ENCODE measurements at regions not wholly inside any gene's neighbourhood (a gene's known extent, or its start where the extent isn't known, plus 50 kb on each side); places are given as distances from the start of the nearest gene placed in this dataset.

DNA sequence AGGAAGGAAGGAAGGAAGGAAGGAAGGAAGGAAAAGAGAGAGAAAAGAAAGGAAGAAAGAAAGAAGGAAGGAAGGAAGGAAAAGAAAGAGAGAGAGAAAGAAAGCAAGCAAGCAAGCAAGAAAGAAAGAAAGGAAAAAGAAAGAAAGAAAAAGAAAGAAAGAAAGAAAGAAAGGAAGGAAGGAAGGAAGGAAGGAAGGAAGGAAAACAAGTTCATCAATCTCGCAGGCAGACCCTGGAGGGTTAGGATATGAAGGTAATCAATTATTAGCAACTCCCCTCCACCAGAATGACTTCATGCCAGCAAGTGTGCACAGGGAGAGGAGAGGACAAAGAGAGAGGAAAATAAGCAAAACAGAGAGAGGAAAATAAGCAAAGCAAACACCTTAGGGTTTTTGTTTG, 80.2 kb downstream of the MTNR1A start (continued):
- no peak for TF ChIP-seq POLR2AphosphoS5 (IDR thresholded peaks at IDR 0.05; ENCODE audit: low read depth, low read length)
- no peak for TF ChIP-seq ZFX (IDR thresholded peaks at IDR 0.05)

- no peak for DNase-seq (ENCODE audit: low read depth, low spot score)
- H3K9me2 ChIP-seq (ENCODE audit: insufficient read depth), result no peaks in the 10 kb centered on the region
- H3K27me3 ChIP-seq (ENCODE audit: insufficient read depth, low read length), result peaks cover 3% of the 10 kb centered on the region; the same call in 1 of the 2 replicates
- POLR2A ChIA-PET, result no interaction called here
- H3K4me3 ChIP-seq (replicated peaks in 1 of 2; ENCODE audit: low read depth in 1 of 2, low read length in 2 of 2), result no peak overlapping the region
- H3K4me2 ChIP-seq (ENCODE audit: low read length), result no peak overlapping the region
- no peak overlapping the region for H3K27ac ChIP-seq (ENCODE audit: low read depth, low read length)
- H3K9me3 ChIP-seq (ENCODE audit: control insufficient read depth in 1 of 2, insufficient read depth in 1 of 2, low read depth in 1 of 2, low read length in 2 of 2), result no peaks in the 10 kb centered on the region
- H3K36me3 ChIP-seq (ENCODE audit: control insufficient read depth in 1 of 2, insufficient read depth in 2 of 2, low read length in 2 of 2), result no peaks in the 10 kb centered on the region
- H3K9ac ChIP-seq (ENCODE audit: low read length), result no peak overlapping the region
- intact Hi-C loops (cut with micrococcal nuclease), result loop anchor here (1.0 kb wide), 1 partner anchor 113 kb away; no protein-coding TSS in a partner anchor
- no peaks in the 10 kb centered on the region for H4K20me1 ChIP-seq (ENCODE audit: insufficient read depth)
- ATAC-seq, result 0 out of 2 replicates have a peak, but pooled peaks have one; percentile 30
- H3K79me2 ChIP-seq (ENCODE audit: insufficient read depth, low read length), result no peaks in the 10 kb centered on the region
- H2AFZ ChIP-seq (ENCODE audit: low read depth, low read length, poor library complexity, severe bottlenecking), result no peak overlapping the region
- TF ChIP-seq SIN3A (IDR thresholded peaks at IDR 0.05; ENCODE audit: low read depth) (no peak), POLR2AphosphoS5 (IDR thresholded peaks at IDR 0.05; ENCODE audit: low read depth, low read length) (no peak), EZH2 (IDR thresholded peaks at IDR 0.05) (no peak), ZFX (IDR thresholded peaks at IDR 0.05) (no peak), SRF (IDR thresholded peaks at IDR 0.05; ENCODE audit: low read depth) (no peak), TCF7L2 (IDR thresholded peaks at IDR 0.05; ENCODE audit: borderline replicate concordance, extremely low read depth, insufficient read depth, insufficient read length) (no peak), ZNF274 (IDR thresholded peaks at IDR 0.05; ENCODE audit: low read depth, low read length) (no peak), CBX3 (IDR thresholded peaks at IDR 0.05; ENCODE audit: low read depth) (no peak), FOSL1 (IDR thresholded peaks at IDR 0.05; ENCODE audit: low read depth) (no peak), POLR2A (IDR thresholded peaks at IDR 0.05; ENCODE audit: borderline replicate concordance, extremely low read depth, insufficient read depth, insufficient read length) (no peak)
- CTCF ChIA-PET, result no interaction called here
- RAD21 ChIA-PET (ENCODE audit: low non-redundant PET in 1 of 2, low total read pairs in 2 of 2, uncharacterized antibody in 2 of 2, unreplicated experiment in 2 of 2), result no interaction called here
- no TSS peak for BruUV-seq (replicated peaks)
- H3K4me1 ChIP-seq (ENCODE audit: control insufficient read depth in 1 of 2, insufficient read depth in 2 of 2, low read length in 2 of 2), result peaks cover 0 to 3% of the 10 kb centered on the region in 2 experiments; a peak in 1 of 4 replicates
These were observed 81.4 kb downstream of the MTNR1A start for GRCh38 chr4:186473933-186474332.

DNA sequence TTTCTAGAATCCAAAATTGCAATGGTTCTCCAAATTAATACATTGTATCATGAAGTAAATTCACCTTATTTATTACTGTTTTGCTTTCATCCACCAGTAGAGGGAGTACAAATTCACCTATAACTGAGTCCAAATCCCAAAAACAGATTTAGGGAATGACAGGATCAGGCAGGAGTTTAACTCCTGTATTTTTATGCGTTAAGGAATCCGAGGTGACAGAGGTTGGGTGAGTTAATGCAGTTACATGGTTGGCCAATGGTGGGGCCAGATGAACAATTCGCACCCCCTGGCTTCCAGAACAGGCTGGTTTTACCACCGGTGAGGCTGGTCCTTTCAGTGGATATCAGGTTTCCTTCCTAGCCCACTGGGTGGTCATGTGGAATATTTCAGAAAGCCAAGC, 82.4 kb downstream of the MTNR1A start:
- ATAC-seq (peak; percentile 78), DNase-seq (ENCODE audit: low read depth, low spot score) (peak; percentile 41)
- Histone ChIP-seq H3K4me2 (ENCODE audit: low read length) (peak overlapping the region; percentile 17; the same call in 1 of the 2 replicates), H3K36me3 (ENCODE audit: control insufficient read depth in 1 of 2, insufficient read depth in 2 of 2, low read length in 2 of 2) (no peaks in the 10 kb centered on the region), H3K9ac (ENCODE audit: low read length) (no peak overlapping the region), H3K79me2 (ENCODE audit: insufficient read depth, low read length) (no peaks in the 10 kb centered on the region), H3K4me1 (ENCODE audit: control insufficient read depth in 1 of 2, insufficient read depth in 2 of 2, low read length in 2 of 2) (peaks cover 0 to 3% of the 10 kb centered on the region in 2 experiments; a peak in 1 of 4 replicates), H4K20me1 (ENCODE audit: insufficient read depth) (no peaks in the 10 kb centered on the region), H3K9me3 (ENCODE audit: control insufficient read depth in 1 of 2, insufficient read depth in 1 of 2, low read depth in 1 of 2, low read length in 2 of 2) (no peaks in the 10 kb centered on the region), H3K27me3 (ENCODE audit: insufficient read depth, low read length) (no peaks in the 10 kb centered on the region), H2AFZ (ENCODE audit: low read depth, low read length, poor library complexity, severe bottlenecking) (peak overlapping the region; percentile 70), H3K9me2 (ENCODE audit: insufficient read depth) (no peaks in the 10 kb centered on the region), H3K27ac (ENCODE audit: low read depth, low read length) (no peak overlapping the region), H3K4me3 (replicated peaks in 1 of 2; ENCODE audit: low read depth in 1 of 2, low read length in 2 of 2) (no peak overlapping the region)
- RAD21 ChIA-PET (ENCODE audit: low non-redundant PET in 1 of 2, low total read pairs in 2 of 2, uncharacterized antibody in 2 of 2, unreplicated experiment in 2 of 2), result no interaction called here
- BruUV-seq (replicated peaks), result no TSS peak
- TF ChIP-seq RAD21 (IDR thresholded peaks at IDR 0.05; ENCODE audit: low read depth) (peak; percentile 77), CTCF (IDR thresholded peaks at IDR 0.05 in 2 of 3, conservative IDR thresholded peaks at IDR 0.05 in 1 of 3; ENCODE audit: borderline replicate concordance in 1 of 3, insufficient read depth in 1 of 3, low read depth in 2 of 3, low read length in 2 of 3) (peak; percentile 63 to 74 (median 69)), ZNF274 (IDR thresholded peaks at IDR 0.05; ENCODE audit: low read depth, low read length) (no peak), SIN3A (IDR thresholded peaks at IDR 0.05; ENCODE audit: low read depth) (no peak)
- intact Hi-C loops (cut with micrococcal nuclease), result loop anchor here (1.0 kb wide), 1 partner anchor 114 kb away; no protein-coding TSS in a partner anchor
- POLR2A ChIA-PET, result no interaction called here
- CTCF ChIA-PET, result no interaction called here

Measured in HCT116 (cell line).